Activated T-helper 1 cell treated with anti-CD3 and anti-CD28 coated beads, Interleukin-12 subunit alpha, Interleukin-12 subunit beta, Interleukin-2, Interleukin-4 antibody, amounts not matched to agents 30 ng/mL and 10 ng/mL and 1 ng/mL, durations not matched to agents 14 hours and 24 hours and 36 hours (primary cell): ENCODE measurements at regions not wholly inside any gene's neighbourhood (a gene's known extent, or its start where the extent isn't known, plus 50 kb on each side); places are given as distances from the start of the nearest gene placed in this dataset.

ENCODE experiments used
- DNase-seq: peaks from one replicate; pipeline ENCODE4 v3.0.0; 2021; ENCODE audit warnings: low spot score
- H3K27ac Mint-ChIP-seq: one replicate; pipeline ENCODE4 v1.8.0; 2021; ENCODE audit warnings: mild to moderate bottlenecking, mixed read lengths
- H3K27me3 Mint-ChIP-seq: one replicate; pipeline ENCODE4 v1.8.0; 2022; ENCODE audit warnings: mild to moderate bottlenecking, moderate library complexity, mixed read lengths; ENCODE audit not compliant: insufficient read depth
- H3K36me3 Mint-ChIP-seq: one replicate; pipeline ENCODE4 v1.8.0; 2021; ENCODE audit warnings: low read depth, mixed read lengths
- H3K4me1 Mint-ChIP-seq: one replicate; pipeline ENCODE4 v1.8.0; 2021; ENCODE audit warnings: low read depth, mixed read lengths
- H3K4me3 Mint-ChIP-seq: one replicate; pipeline ENCODE4 v1.8.0; 2021; ENCODE audit warnings: mild to moderate bottlenecking, moderate library complexity, mixed read lengths
- H3K9me3 Mint-ChIP-seq: one replicate; pipeline ENCODE4 v1.8.0; 2021; ENCODE audit warnings: mixed read lengths
- intact Hi-C: fragments of 100-400 bp; cut with micrococcal nuclease; formaldehyde crosslinking; loops from one replicate; pipeline ENCODE4 v1.15.1; 2024

DNA sequence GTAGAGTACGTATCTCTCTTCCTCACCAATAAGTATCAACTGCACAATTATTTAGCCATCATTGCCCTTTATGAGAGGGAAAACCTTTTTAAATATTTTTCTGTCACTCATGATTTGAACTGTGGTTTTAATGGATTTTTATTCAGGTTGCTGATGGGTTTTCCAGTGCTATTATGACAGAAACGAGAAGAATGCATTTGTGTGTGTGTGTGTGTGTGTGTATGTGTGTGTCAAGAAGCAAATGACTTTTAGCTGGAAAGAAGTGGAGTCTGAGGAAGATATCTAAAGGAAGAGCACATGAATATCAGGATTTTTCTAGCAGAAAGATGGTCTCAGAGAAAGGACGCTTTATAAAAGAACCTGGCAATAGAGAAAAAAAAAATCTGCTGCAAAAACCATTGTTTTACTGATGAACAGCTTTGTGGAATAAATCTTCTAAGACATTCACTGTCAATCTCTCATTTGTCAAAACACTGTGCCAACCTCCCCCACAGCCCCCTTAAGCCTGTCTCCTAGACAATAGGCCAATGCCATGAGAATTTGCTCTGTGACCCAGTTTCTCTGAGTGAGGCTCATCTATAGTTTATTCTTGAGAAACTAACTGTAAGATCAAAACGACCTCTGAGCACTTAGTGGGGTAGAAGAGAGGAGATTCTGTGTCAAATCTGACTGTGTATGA, 417.7 kb downstream of the FLRT2 start:
- Mint-ChIP-seq H3K9me3 (peaks cover 10% of the 10 kb centered on the region), H3K4me3 (no peak overlapping the region), H3K27me3 (no peaks in the 10 kb centered on the region), H3K4me1 (no peaks in the 10 kb centered on the region), H3K27ac (no peak overlapping the region), H3K36me3 (no peaks in the 10 kb centered on the region)
- no peak for DNase-seq
- intact Hi-C loops: no loop called here

DNA sequence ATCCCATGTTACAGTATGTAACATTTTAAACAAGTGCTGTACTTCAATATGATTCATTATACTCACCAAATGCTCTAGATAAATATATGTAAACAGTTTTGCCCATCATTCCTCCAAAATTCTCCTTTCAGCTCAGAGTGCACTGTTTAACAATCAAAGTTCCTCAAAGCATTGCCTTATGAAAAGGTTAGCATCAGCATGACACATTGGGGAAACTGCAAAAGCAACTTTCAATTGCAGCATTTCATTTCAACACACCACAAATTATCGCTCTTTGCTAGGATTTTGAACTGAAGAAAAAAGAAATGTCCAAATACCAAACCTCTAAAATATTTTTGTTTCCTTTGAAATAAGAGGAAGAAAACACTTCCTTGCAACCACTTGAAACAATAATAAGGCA, 413.2 kb downstream of the FLRT2 start:
- no peak for DNase-seq
- H3K27me3 Mint-ChIP-seq: no peaks in the 10 kb centered on the region
- intact Hi-C loops: no loop called here
- H3K36me3 Mint-ChIP-seq: peaks cover 14% of the 10 kb centered on the region
- H3K27ac Mint-ChIP-seq: no peak overlapping the region
- peaks cover 4% of the 10 kb centered on the region for H3K4me1 Mint-ChIP-seq
- peaks cover 23% of the 10 kb centered on the region for H3K9me3 Mint-ChIP-seq
- no peak overlapping the region for H3K4me3 Mint-ChIP-seq

DNA sequence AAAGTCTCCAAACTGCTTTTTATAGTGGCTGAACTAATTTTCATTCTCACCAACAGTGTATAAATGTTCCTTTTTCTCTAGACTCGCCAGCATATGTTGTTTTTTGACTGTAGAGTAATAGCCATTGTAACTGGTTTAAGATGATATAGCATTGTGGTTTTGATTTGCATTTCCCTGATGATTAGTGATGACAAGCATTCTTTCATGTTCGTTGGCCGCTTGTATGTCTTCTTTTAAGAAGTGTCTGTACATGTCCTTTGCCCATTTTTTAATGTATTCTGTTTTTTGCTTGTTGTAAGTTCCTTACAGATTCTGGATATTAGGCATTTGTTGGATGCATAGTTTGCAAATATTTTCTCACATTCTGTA, 404.9 kb downstream of the FLRT2 start:
- Mint-ChIP-seq H3K36me3 (peaks cover 17% of the 10 kb centered on the region), H3K27me3 (no peaks in the 10 kb centered on the region), H3K27ac (peak overlapping the region; percentile 90), H3K9me3 (peaks cover 15% of the 10 kb centered on the region), H3K4me1 (peaks cover 34% of the 10 kb centered on the region), H3K4me3 (peak overlapping the region; percentile 86)
- intact Hi-C loops: no loop called here
- DNase-seq: no peak

DNA sequence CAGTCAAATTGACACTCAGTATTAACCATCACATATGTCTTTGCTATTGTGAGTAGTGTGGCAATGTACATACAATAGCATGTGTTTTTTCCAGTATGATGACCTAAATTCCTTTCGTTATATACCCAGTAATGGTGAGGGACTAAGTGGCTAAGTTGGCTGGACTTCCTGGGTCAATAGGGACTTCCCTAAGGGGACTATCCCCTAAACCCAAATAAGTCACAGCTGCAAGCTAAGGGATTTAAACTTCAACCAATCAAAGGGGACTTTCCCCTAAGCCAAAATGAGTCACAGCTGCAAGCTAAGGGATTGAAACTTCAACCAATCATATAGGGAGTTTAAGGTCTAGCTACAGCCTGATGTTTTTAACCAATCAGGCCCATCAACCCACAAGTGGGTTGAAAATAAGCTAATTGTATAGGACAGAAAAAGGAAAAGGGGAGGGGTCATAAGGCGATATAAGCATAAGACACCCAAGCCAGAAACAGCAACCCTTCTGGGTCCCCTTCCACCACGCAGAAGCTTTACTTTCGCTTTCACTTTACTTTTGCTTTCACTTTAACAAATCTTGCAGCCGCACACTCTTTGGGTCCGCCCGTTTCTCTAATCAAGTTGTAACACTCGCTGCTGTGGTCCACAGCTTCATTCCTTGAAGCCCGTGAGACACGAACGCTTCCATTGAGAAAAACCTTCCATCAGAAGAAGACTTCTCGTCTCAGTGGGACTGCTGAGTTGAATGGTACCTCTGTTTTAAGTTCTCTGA, 404.4 kb downstream of the FLRT2 start:
- Mint-ChIP-seq H3K27me3 (no peaks in the 10 kb centered on the region), H3K36me3 (peaks cover 15% of the 10 kb centered on the region), H3K4me3 (peak overlapping the region; percentile 86), H3K9me3 (peaks cover 15% of the 10 kb centered on the region), H3K4me1 (peaks cover 34% of the 10 kb centered on the region), H3K27ac (peak overlapping the region; percentile 90)
- peak; percentile 60 for DNase-seq
- intact Hi-C loops: no loop called here

DNA sequence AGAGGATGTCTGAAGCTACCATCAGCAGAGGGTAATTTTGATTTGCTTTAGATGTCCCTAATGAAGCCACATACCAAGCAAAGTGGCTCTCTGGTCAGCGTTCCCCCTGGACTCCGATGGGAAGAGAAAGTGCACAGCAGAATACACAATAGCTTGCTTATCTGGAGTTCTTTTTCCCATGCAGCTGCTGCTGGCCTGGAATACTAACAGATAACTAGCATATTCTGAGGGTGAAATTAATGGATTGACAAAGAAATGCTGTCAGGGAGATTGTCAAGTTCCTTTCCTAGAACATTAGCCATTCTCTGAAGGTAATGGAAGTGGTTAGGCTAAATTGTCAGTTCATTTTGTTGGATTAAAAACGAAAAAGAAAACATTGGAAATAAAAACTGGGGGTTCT, 391.3 kb downstream of the FLRT2 start:
- Mint-ChIP-seq H3K27ac (no peak overlapping the region), H3K4me1 (no peaks in the 10 kb centered on the region), H3K9me3 (no peaks in the 10 kb centered on the region), H3K27me3 (no peaks in the 10 kb centered on the region), H3K4me3 (no peak overlapping the region), H3K36me3 (no peaks in the 10 kb centered on the region)
- no peak for DNase-seq
- intact Hi-C loops: no loop called here

DNA sequence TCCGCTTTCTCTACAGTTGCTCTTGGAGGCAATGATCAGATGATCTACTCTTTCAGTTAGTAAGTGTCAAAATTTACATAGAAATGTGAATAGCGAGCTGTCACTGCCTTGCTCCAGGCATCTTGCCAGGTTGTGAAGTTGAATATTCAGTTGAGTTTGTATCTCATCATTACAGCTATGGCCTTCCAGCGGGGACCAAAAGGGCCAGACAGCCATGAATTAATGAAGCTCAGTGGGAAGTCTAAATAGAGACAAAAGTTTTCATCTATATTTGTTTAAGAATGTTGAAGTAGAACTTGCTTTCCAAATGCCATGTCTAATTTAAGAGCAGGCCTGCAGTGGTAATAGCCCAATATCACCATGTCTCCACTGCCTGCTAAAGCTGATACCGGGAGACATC, 387.8 kb downstream of the FLRT2 start:
- H3K36me3 Mint-ChIP-seq: no peaks in the 10 kb centered on the region
- no peak for DNase-seq
- no peak overlapping the region for H3K27ac Mint-ChIP-seq
- H3K4me3 Mint-ChIP-seq: no peak overlapping the region
- intact Hi-C loops: no loop called here
- no peaks in the 10 kb centered on the region for H3K9me3 Mint-ChIP-seq
- no peaks in the 10 kb centered on the region for H3K4me1 Mint-ChIP-seq
- H3K27me3 Mint-ChIP-seq: no peaks in the 10 kb centered on the region

DNA sequence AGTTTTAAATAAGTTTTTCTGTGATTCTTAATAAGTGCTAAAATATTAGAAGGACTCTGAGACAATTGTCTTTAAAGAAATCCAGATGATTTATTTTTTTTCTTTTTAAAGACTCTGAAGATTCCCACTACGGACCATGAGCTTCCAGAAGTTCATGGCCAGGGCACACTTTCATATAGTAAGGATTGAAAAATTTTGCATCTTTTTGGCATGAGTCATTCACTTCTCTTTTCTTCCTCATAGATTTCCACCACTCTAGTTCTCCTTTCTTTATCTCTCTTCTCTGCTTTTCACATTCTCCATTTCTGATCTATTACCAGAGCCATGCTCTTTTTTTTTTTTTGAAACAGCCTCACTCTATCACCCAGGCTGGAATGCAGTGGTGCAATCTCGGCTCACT, 385.8 kb downstream of the FLRT2 start:
- no peak overlapping the region for H3K4me3 Mint-ChIP-seq
- no peaks in the 10 kb centered on the region for H3K9me3 Mint-ChIP-seq
- intact Hi-C loops: no loop called here
- no peaks in the 10 kb centered on the region for H3K27me3 Mint-ChIP-seq
- no peaks in the 10 kb centered on the region for H3K4me1 Mint-ChIP-seq
- no peak overlapping the region for H3K27ac Mint-ChIP-seq
- no peak for DNase-seq
- no peaks in the 10 kb centered on the region for H3K36me3 Mint-ChIP-seq

DNA sequence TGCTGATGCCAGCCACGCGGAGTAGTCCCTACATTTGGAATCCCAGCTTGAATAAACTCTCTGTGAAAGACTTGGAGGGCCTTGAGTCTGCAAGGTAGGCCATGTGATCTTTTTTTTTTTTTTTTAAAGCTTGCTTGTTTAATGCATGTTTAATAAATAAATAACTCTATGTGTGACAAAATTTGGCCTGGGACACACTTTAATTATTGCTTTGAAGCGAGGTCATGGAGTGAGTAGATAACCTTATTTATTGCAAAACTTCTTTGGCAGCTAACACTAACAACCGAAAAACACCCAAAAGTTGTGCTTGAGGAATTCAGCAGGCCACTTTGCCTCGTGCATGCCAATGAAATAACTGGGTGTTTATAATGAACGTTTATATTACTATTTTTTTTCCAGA, 382.2 kb downstream of the FLRT2 start:
- no peak for DNase-seq
- Mint-ChIP-seq H3K27ac (no peak overlapping the region), H3K4me1 (no peaks in the 10 kb centered on the region), H3K27me3 (no peaks in the 10 kb centered on the region), H3K36me3 (no peaks in the 10 kb centered on the region), H3K9me3 (no peaks in the 10 kb centered on the region), H3K4me3 (no peak overlapping the region)
- intact Hi-C loops: no loop called here

DNA sequence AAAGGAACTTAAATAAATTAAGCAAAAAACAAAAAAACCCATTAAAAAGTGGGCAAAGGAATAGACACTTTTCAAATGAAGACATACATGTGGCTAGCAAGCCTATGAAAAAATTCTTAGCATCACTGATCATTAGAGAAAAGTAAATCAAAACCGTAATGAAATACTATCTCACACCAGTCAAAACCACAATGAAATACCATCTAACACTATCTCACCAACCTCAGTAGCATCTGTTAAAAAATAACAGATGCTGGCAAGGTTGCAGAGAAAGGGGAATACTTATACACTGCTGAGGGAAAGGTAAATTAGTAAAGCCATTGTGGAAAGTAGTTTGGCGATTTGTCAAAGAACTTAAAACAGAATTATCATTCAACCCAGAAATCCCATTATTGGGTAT, 381.1 kb downstream of the FLRT2 start:
- no peak for DNase-seq
- Mint-ChIP-seq H3K4me1 (no peaks in the 10 kb centered on the region), H3K9me3 (no peaks in the 10 kb centered on the region), H3K4me3 (no peak overlapping the region), H3K27ac (no peak overlapping the region), H3K27me3 (no peaks in the 10 kb centered on the region), H3K36me3 (no peaks in the 10 kb centered on the region)
- intact Hi-C loops: no loop called here

DNA sequence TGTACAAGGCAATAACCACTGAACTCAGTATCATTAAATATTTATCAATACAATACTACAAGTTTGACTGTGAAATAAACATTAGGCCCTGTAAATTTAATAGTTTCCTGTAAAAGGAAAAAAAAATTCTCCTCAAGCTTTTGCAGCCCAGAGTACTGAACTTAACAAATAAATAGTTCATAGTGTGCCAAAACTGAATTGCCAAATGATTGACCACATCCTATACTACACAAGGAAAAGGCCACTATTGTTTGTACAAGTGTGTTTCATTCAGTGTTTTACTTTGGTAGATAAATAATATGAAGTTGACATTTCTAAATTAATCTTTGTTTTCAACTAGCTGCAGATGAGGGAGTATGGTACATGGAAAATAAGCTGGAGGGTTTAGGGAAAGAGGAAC, 379.6 kb downstream of the FLRT2 start:
- intact Hi-C loops: no loop called here
- Mint-ChIP-seq H3K36me3 (no peaks in the 10 kb centered on the region), H3K27me3 (no peaks in the 10 kb centered on the region), H3K9me3 (no peaks in the 10 kb centered on the region), H3K4me1 (no peaks in the 10 kb centered on the region), H3K4me3 (no peak overlapping the region), H3K27ac (no peak overlapping the region)
- DNase-seq: no peak

DNA sequence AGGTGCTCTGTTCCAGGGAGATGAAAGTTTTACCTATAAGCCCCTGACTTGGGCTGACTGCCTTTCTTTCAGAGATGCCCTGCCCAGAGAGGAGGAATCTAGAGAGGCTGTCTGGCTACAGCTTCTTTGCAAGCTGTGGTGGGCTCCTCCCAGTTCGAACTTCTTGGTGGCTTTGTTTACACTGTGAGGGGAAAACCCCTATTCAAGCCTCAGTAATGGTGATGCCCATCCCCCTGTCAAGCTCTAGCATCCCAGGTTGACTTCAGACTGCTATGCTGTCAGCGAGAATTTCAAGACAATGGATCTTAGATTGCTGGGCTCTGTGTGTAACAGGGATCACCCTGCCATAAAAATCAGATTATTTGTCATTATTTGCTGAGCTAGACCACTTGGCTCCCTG, 377.6 kb downstream of the FLRT2 start:
- H3K36me3 Mint-ChIP-seq: no peaks in the 10 kb centered on the region
- no peaks in the 10 kb centered on the region for H3K27me3 Mint-ChIP-seq
- no peak for DNase-seq
- intact Hi-C loops: no loop called here
- no peak overlapping the region for H3K4me3 Mint-ChIP-seq
- H3K4me1 Mint-ChIP-seq: no peaks in the 10 kb centered on the region
- H3K27ac Mint-ChIP-seq: no peak overlapping the region
- no peaks in the 10 kb centered on the region for H3K9me3 Mint-ChIP-seq

DNA sequence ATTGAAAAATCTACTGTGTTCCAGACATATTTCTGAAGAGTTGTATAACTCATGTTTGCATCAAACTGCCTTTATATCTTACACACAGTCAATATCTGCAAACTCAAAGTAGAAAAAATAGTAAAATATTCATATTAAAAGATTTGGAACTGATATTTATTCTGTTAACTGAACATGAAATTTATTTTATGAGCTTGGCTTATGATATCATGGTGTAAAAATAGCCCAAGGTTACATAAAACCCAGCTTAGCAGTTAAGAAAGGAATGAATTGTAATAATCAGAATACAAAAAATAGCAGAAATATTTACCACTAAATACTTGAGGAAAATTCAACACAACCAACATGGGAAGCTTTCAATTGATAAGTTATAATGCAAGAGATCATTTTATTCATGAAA, 367.9 kb downstream of the FLRT2 start:
- Mint-ChIP-seq H3K9me3 (no peaks in the 10 kb centered on the region), H3K27me3 (no peaks in the 10 kb centered on the region), H3K36me3 (no peaks in the 10 kb centered on the region)

DNA sequence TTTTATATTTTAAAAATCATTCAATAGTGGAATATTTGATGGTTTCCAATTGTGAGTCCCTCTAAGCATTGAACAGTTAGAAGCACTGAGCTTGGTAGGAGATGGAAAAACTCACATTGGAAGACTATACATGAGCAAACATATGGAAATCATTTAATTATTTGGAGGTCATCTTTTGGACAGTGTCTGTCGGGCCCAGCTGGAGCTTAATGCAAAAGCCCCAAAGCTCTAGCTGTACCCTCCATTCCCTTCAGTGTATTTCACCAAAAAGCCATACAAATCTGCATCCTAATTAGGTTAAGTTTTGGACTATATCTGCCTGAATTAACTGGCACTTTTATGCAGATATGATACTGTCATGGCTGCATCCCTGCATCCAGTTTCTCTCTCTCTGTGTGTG, 365.7 kb downstream of the FLRT2 start:
- DNase-seq: no peak
- Mint-ChIP-seq H3K36me3 (no peaks in the 10 kb centered on the region), H3K4me3 (no peak overlapping the region), H3K27ac (no peak overlapping the region), H3K9me3 (no peaks in the 10 kb centered on the region), H3K4me1 (no peaks in the 10 kb centered on the region), H3K27me3 (no peaks in the 10 kb centered on the region)
- intact Hi-C loops: no loop called here

More for the DNA sequence above, 367.9 kb downstream of the FLRT2 start:
- intact Hi-C loops: no loop called here
- no peak for DNase-seq
- no peak overlapping the region for H3K27ac Mint-ChIP-seq
- no peaks in the 10 kb centered on the region for H3K4me1 Mint-ChIP-seq
- H3K4me3 Mint-ChIP-seq: no peak overlapping the region

DNA sequence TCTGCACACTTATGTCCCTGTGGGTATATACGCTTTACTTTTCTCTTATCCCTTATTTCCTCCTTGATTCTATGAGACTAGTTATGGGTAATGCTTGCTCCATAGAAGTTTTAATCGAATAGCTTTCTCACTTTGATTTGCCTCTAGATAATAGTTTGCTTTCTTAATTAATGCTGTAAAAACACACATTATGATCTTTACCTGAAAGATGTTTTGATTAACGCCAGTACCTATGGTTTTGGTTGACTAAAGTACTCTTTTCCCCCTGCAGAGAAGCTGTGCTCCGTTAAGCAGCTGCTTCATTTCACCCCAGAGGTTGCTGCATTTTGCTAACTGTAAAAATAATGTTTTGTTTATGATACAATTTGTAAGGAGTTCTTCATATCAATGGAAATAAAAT, 362.3 kb downstream of the FLRT2 start:
- intact Hi-C loops: no loop called here
- DNase-seq: no peak
- Mint-ChIP-seq H3K4me1 (no peaks in the 10 kb centered on the region), H3K27ac (no peak overlapping the region), H3K36me3 (no peaks in the 10 kb centered on the region), H3K27me3 (no peaks in the 10 kb centered on the region), H3K9me3 (no peaks in the 10 kb centered on the region), H3K4me3 (no peak overlapping the region)
